HEK293 (cell line): ENCODE measurements at regions not wholly inside any gene's neighbourhood (a gene's known extent, or its start where the extent isn't known, plus 50 kb on each side); places are given as distances from the start of the nearest gene placed in this dataset.

Experiments used
- REST ChIP-seq: fragments of 450-650 bp; formaldehyde crosslinking; IDR thresholded peaks from 2 replicates; pipeline ENCODE4 v1.5.1; 2016; ENCODE audit warnings: missing biosample characterization, missing genetic modification characterization
- YY1 ChIP-seq: fragments of 450-650 bp; formaldehyde crosslinking; IDR thresholded peaks from 2 replicates; pipeline ENCODE4 v1.5.1; 2018; ENCODE audit warnings: missing biosample characterization, missing genetic modification characterization
- ZNF544 ChIP-seq: fragments of 450-650 bp; formaldehyde crosslinking; IDR thresholded peaks from 2 replicates; pipeline ENCODE4 v1.5.0; 2017; ENCODE audit warnings: missing biosample characterization, missing genetic modification characterization
- ZNF747 ChIP-seq: fragments of 450-650 bp; formaldehyde crosslinking; IDR thresholded peaks from 2 replicates; pipeline ENCODE4 v1.5.1; 2016; ENCODE audit warnings: missing biosample characterization, missing genetic modification characterization

- TF ChIP-seq YY1 (no peak), REST (no peak), ZNF544 (no peak), ZNF747 (tag by site-specific recombination) (no peak)
These were observed 235.8 kb downstream of the PTGER3 start for GRCh38 chr1:70811815-70812214.
